Activated T-cell treated with anti-CD3 and anti-CD28 coated beads, Interleukin-2, amount 50 U/mL, for 24 hours (primary cell): ENCODE measurements at regions not wholly inside any gene's neighbourhood (a gene's known extent, or its start where the extent isn't known, plus 50 kb on each side); places are given as distances from the start of the nearest gene placed in this dataset.
"Not testable (repeated sequence)": the region's sequence is repeated elsewhere in the genome, so short reads cannot be mapped to it uniquely, and the experiment has no call there.

ENCODE experiments used
- DNase-seq: peaks from one replicate; pipeline ENCODE4 v3.0.0-alpha.2; 2020
- H3K27ac Mint-ChIP-seq: 2 replicates; pipeline ENCODE4 v1.8.0; 2020; ENCODE audit warnings: mild to moderate bottlenecking, mixed read lengths
- H3K27me3 Mint-ChIP-seq: 2 replicates; pipeline ENCODE4 v1.8.0; 2020; ENCODE audit warnings: mixed read lengths
- H3K36me3 Mint-ChIP-seq: 2 replicates; pipeline ENCODE4 v1.8.0; 2020; ENCODE audit warnings: low read depth, mixed read lengths
- H3K4me1 Mint-ChIP-seq: 2 replicates; pipeline ENCODE4 v1.8.0; 2020; ENCODE audit warnings: low read depth, mixed read lengths
- H3K4me3 Mint-ChIP-seq: 2 replicates; pipeline ENCODE4 v1.8.0; 2020; ENCODE audit warnings: mild to moderate bottlenecking, moderate library complexity, mixed read lengths
- H3K9me3 Mint-ChIP-seq: 2 replicates; pipeline ENCODE4 v1.8.0; 2020; ENCODE audit warnings: mixed read lengths

- not testable (repeated sequence) for H3K4me1 Mint-ChIP-seq, H3K4me3 Mint-ChIP-seq, H3K27ac Mint-ChIP-seq, DNase-seq, H3K36me3 Mint-ChIP-seq
- peaks cover 38% of the 10 kb centered on the region for H3K27me3 Mint-ChIP-seq
- peaks cover 33% of the 10 kb centered on the region for H3K9me3 Mint-ChIP-seq
Measured at GRCh38 chr10:71117589-71117988, 94.8 kb upstream of the UNC5B start.

- H3K27me3 Mint-ChIP-seq: peaks cover 64% of the 10 kb centered on the region
- H3K36me3 Mint-ChIP-seq: no peaks in the 10 kb centered on the region
- H3K4me1 Mint-ChIP-seq: no peaks in the 10 kb centered on the region
- no peak overlapping the region for H3K27ac Mint-ChIP-seq
- H3K9me3 Mint-ChIP-seq: peaks cover 17% of the 10 kb centered on the region
- H3K4me3 Mint-ChIP-seq: no peak overlapping the region
- DNase-seq: no peak
Measured at GRCh38 chr10:71123023-71123422, 89.3 kb upstream of the UNC5B start.

GRCh38 chr10:71124921-71125748 is 87.2 kb upstream of the UNC5B start:
- peaks cover 8% of the 10 kb centered on the region for H3K9me3 Mint-ChIP-seq
- no peak for DNase-seq
- H3K4me3 Mint-ChIP-seq: no peak overlapping the region
- H3K27ac Mint-ChIP-seq: no peak overlapping the region
- peaks cover 64% of the 10 kb centered on the region for H3K27me3 Mint-ChIP-seq
- H3K4me1 Mint-ChIP-seq: peaks cover 7% of the 10 kb centered on the region
- H3K36me3 Mint-ChIP-seq: no peaks in the 10 kb centered on the region

- no peak overlapping the region for H3K27ac Mint-ChIP-seq
- H3K36me3 Mint-ChIP-seq: no peaks in the 10 kb centered on the region
Measured at GRCh38 chr10:71125749-71126107, 86.6 kb upstream of the UNC5B start.

GRCh38 chr10:71126432-71126831 is 85.9 kb upstream of the UNC5B start:
- H3K27ac Mint-ChIP-seq: no peak overlapping the region
- no peaks in the 10 kb centered on the region for H3K9me3 Mint-ChIP-seq
- no peak overlapping the region for H3K4me3 Mint-ChIP-seq
- no peak for DNase-seq
- no peaks in the 10 kb centered on the region for H3K36me3 Mint-ChIP-seq
- peaks cover 64% of the 10 kb centered on the region for H3K27me3 Mint-ChIP-seq
- H3K4me1 Mint-ChIP-seq: peaks cover 7% of the 10 kb centered on the region

More at GRCh38 chr10:71125749-71126107, 86.6 kb upstream of the UNC5B start:
- H3K9me3 Mint-ChIP-seq: peaks cover 4% of the 10 kb centered on the region
- no peak for DNase-seq
- H3K4me1 Mint-ChIP-seq: peaks cover 7% of the 10 kb centered on the region
- H3K4me3 Mint-ChIP-seq: no peak overlapping the region
- peaks cover 64% of the 10 kb centered on the region for H3K27me3 Mint-ChIP-seq

GRCh38 chr10:71127104-71127503 is 85.3 kb upstream of the UNC5B start:
- H3K36me3 Mint-ChIP-seq: no peaks in the 10 kb centered on the region
- peaks cover 58% of the 10 kb centered on the region for H3K27me3 Mint-ChIP-seq
- no peak overlapping the region for H3K4me3 Mint-ChIP-seq
- H3K9me3 Mint-ChIP-seq: no peaks in the 10 kb centered on the region
- no peak overlapping the region for H3K27ac Mint-ChIP-seq
- peaks cover 7% of the 10 kb centered on the region for H3K4me1 Mint-ChIP-seq
- no peak for DNase-seq

- DNase-seq: no peak
- no peaks in the 10 kb centered on the region for H3K36me3 Mint-ChIP-seq
- H3K27ac Mint-ChIP-seq: no peak overlapping the region
- H3K4me3 Mint-ChIP-seq: no peak overlapping the region
- peaks cover 7% of the 10 kb centered on the region for H3K4me1 Mint-ChIP-seq
- peaks cover 56% of the 10 kb centered on the region for H3K27me3 Mint-ChIP-seq
- H3K9me3 Mint-ChIP-seq: no peaks in the 10 kb centered on the region
Measured at GRCh38 chr10:71127773-71128172, 84.6 kb upstream of the UNC5B start.

GRCh38 chr10:71128311-71128980 is 83.9 kb upstream of the UNC5B start:
- Mint-ChIP-seq H3K27me3 (peaks cover 53% of the 10 kb centered on the region), H3K27ac (no peak overlapping the region), H3K9me3 (no peaks in the 10 kb centered on the region), H3K4me1 (peaks cover 7% of the 10 kb centered on the region), H3K36me3 (no peaks in the 10 kb centered on the region), H3K4me3 (no peak overlapping the region)
- no peak for DNase-seq

GRCh38 chr10:71131096-71131495 is 81.3 kb upstream of the UNC5B start:
- H3K36me3 Mint-ChIP-seq: no peaks in the 10 kb centered on the region
- H3K27ac Mint-ChIP-seq: no peak overlapping the region
- no peaks in the 10 kb centered on the region for H3K9me3 Mint-ChIP-seq
- H3K4me3 Mint-ChIP-seq: no peak overlapping the region
- H3K4me1 Mint-ChIP-seq: peaks cover 7% of the 10 kb centered on the region
- DNase-seq: no peak
- H3K27me3 Mint-ChIP-seq: peaks cover 40% of the 10 kb centered on the region

- H3K36me3 Mint-ChIP-seq: no peaks in the 10 kb centered on the region
- no peak overlapping the region for H3K4me3 Mint-ChIP-seq
- peaks cover 7% of the 10 kb centered on the region for H3K4me1 Mint-ChIP-seq
- H3K9me3 Mint-ChIP-seq: no peaks in the 10 kb centered on the region
- no peak overlapping the region for H3K27ac Mint-ChIP-seq
- H3K27me3 Mint-ChIP-seq: peaks cover 38% of the 10 kb centered on the region
- no peak for DNase-seq
Measured at GRCh38 chr10:71131508-71132088, 80.8 kb upstream of the UNC5B start.

GRCh38 chr10:71132321-71132810 is 80.0 kb upstream of the UNC5B start:
- Mint-ChIP-seq H3K27ac (no peak overlapping the region), H3K36me3 (no peaks in the 10 kb centered on the region), H3K4me1 (peaks cover 7% of the 10 kb centered on the region), H3K9me3 (no peaks in the 10 kb centered on the region), H3K27me3 (peaks cover 40% of the 10 kb centered on the region), H3K4me3 (no peak overlapping the region)
- DNase-seq: no peak

GRCh38 chr10:71133710-71134686 is 78.4 kb upstream of the UNC5B start:
- Mint-ChIP-seq H3K9me3 (no peaks in the 10 kb centered on the region), H3K27ac (no peak overlapping the region), H3K36me3 (no peaks in the 10 kb centered on the region), H3K4me3 (no peak overlapping the region), H3K27me3 (peaks cover 38% of the 10 kb centered on the region), H3K4me1 (no peaks in the 10 kb centered on the region)
- DNase-seq: no peak

- no peaks in the 10 kb centered on the region for H3K9me3 Mint-ChIP-seq
- H3K4me3 Mint-ChIP-seq: no peak overlapping the region
- H3K27me3 Mint-ChIP-seq: peaks cover 38% of the 10 kb centered on the region
- H3K27ac Mint-ChIP-seq: no peak overlapping the region
- H3K4me1 Mint-ChIP-seq: no peaks in the 10 kb centered on the region
- no peaks in the 10 kb centered on the region for H3K36me3 Mint-ChIP-seq
- no peak for DNase-seq
Measured at GRCh38 chr10:71134732-71135211, 77.6 kb upstream of the UNC5B start.

- H3K9me3 Mint-ChIP-seq: no peaks in the 10 kb centered on the region
- no peak for DNase-seq
- peaks cover 38% of the 10 kb centered on the region for H3K27me3 Mint-ChIP-seq
- H3K4me3 Mint-ChIP-seq: no peak overlapping the region
- H3K4me1 Mint-ChIP-seq: no peaks in the 10 kb centered on the region
- no peaks in the 10 kb centered on the region for H3K36me3 Mint-ChIP-seq
- no peak overlapping the region for H3K27ac Mint-ChIP-seq
Measured at GRCh38 chr10:71135236-71135635, 77.1 kb upstream of the UNC5B start.
